ENCODE measurements at regions not wholly inside any gene's neighbourhood (a gene's known extent, or its start where the extent isn't known, plus 50 kb on each side); places are given as distances from the start of the nearest gene placed in this dataset.

GRCh38 chr18:21180588-21180987 is 61.4 kb upstream of the GREB1L start:
- TF ChIP-seq POLR2A (IDR thresholded peaks at IDR 0.05) (no peak), POLR2AphosphoS5 (IDR thresholded peaks at IDR 0.05) (no peak), CTCF (IDR thresholded peaks at IDR 0.05 in 8 of 11, conservative IDR thresholded peaks at IDR 0.05 in 3 of 11) (no peak)
- H3K36me3 ChIP-seq, result no peaks in the 10 kb centered on the region
- H3K27ac ChIP-seq, result no peak overlapping the region
- no peak for DNase-seq
- peaks cover 0 to 15% (median 3%) of the 10 kb centered on the region in 6 donors for H3K4me1 ChIP-seq
- intact Hi-C loops (cut with DNase I; ENCODE audit: low total_unique reads), result no loop called here
- no peak overlapping the region for H3K4me3 ChIP-seq
- no peaks in the 10 kb centered on the region for H3K27me3 ChIP-seq (replicated peaks in 1 of 7)
- whole genome bisulfite sequencing, 5 donors, result 87 to 89% (median 88%) methylated on average over 7 of the region's 7 CpGs
- no peaks in the 10 kb centered on the region for H3K9me3 ChIP-seq

GRCh38 chr18:21181766-21182165 is 60.3 kb upstream of the GREB1L start:
- Histone ChIP-seq H3K4me1 (peaks cover 0 to 15% (median 3%) of the 10 kb centered on the region in 6 donors), H3K36me3 (no peaks in the 10 kb centered on the region), H3K27me3 (replicated peaks in 1 of 7) (no peaks in the 10 kb centered on the region), H3K4me3 (no peak overlapping the region), H3K27ac (no peak overlapping the region), H3K9me3 (no peaks in the 10 kb centered on the region)
- intact Hi-C loops (cut with DNase I; ENCODE audit: low total_unique reads), result no loop called here
- WGBS, 5 donors, result 40 to 53% (median 46%) methylated on average over 3 of the region's 3 CpGs
- no peak for DNase-seq
- TF ChIP-seq POLR2A (IDR thresholded peaks at IDR 0.05) (no peak), CTCF (IDR thresholded peaks at IDR 0.05 in 8 of 11, conservative IDR thresholded peaks at IDR 0.05 in 3 of 11) (no peak)

GRCh38 chr18:21183670-21184069 is 58.4 kb upstream of the GREB1L start:
- intact Hi-C loops (cut with DNase I; ENCODE audit: low total_unique reads), result no loop called here
- no peaks in the 10 kb centered on the region for H3K36me3 ChIP-seq
- TF ChIP-seq CTCF (IDR thresholded peaks at IDR 0.05 in 8 of 11, conservative IDR thresholded peaks at IDR 0.05 in 3 of 11), result no peak
- no peak for TF ChIP-seq POLR2AphosphoS5 (IDR thresholded peaks at IDR 0.05)
- TF ChIP-seq POLR2A (IDR thresholded peaks at IDR 0.05), result no peak
- H3K4me1 ChIP-seq, result peaks cover 0 to 5% (median 0%) of the 10 kb centered on the region in 6 donors
- H3K27me3 ChIP-seq (replicated peaks in 1 of 7), result no peaks in the 10 kb centered on the region
- no peaks in the 10 kb centered on the region for H3K9me3 ChIP-seq
- no peak for DNase-seq
- no peak overlapping the region for H3K27ac ChIP-seq
- WGBS, 5 donors, result 79 to 89% (median 84%) methylated on average over 3 of the region's 3 CpGs
- no peak overlapping the region for H3K4me3 ChIP-seq

- 68 to 78% (median 75%) methylated on average over 5 to 7 of the region's 7 CpGs for WGBS, 5 donors
- no peak for DNase-seq
- Histone ChIP-seq H3K27ac (no peak overlapping the region), H3K36me3 (no peaks in the 10 kb centered on the region), H3K4me1 (peaks cover 0 to 4% (median 0%) of the 10 kb centered on the region in 6 donors), H3K9me3 (no peaks in the 10 kb centered on the region), H3K4me3 (no peak overlapping the region), H3K27me3 (replicated peaks in 1 of 7) (no peaks in the 10 kb centered on the region)
- TF ChIP-seq CTCF (IDR thresholded peaks at IDR 0.05 in 8 of 11, conservative IDR thresholded peaks at IDR 0.05 in 3 of 11) (no peak), POLR2AphosphoS5 (IDR thresholded peaks at IDR 0.05) (no peak), POLR2A (IDR thresholded peaks at IDR 0.05) (no peak)
- intact Hi-C loops (cut with DNase I; ENCODE audit: low total_unique reads), result no loop called here
Observed at GRCh38 chr18:21184396-21184996, 57.5 kb upstream of the GREB1L start.
